ENCODE measurements at regions not wholly inside any gene's neighbourhood (a gene's known extent, or its start where the extent isn't known, plus 50 kb on each side); places are given as distances from the start of the nearest gene placed in this dataset.

DNA sequence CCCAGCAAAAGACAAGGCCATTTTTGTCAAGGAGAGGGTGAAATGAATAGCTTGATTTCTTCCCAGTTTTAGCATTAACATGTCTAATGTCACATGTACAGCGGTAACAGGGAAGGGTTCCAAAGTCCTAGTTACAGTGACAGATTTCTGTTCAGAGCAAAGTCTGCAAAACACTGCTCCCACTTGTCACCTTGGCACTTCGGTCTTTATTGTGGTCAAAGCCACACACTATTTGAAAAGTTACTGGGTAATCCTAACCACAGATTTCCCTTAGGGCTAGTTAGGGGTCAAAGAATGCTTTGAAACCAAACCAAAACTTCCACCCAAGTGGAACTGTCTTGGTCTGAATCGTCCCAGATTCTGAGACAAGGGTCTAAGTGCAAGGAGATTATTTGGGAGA lies 455.6 kb downstream of the HS3ST3B1 start:
- peak; percentile 2 for DNase-seq (ENCODE audit: low read depth, low spot score)
- H3K4me3 ChIP-seq (ENCODE audit: low read length): no peak overlapping the region

DNA sequence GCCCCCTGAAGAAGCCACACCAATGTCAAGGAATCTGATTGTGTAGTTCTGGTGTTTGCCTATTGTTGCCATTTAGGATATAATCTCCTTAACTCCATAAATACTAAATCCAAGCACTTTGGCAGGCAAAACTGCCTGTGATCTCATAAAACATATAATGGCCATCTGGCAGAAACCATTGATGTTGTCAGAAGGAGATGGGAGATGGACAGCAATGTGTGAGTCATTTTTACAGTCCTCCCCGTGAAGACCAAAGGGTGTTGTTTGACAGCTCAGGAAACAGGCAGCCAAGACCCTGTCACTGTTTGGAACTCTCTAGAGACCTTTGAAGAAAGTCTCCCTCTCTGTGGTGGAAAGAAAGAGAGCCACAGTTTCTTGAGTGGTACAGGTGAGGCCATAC lies 454.1 kb downstream of the HS3ST3B1 start:
- no peak overlapping the region for H3K4me3 ChIP-seq (ENCODE audit: low read length)
- no peak for DNase-seq (ENCODE audit: low read depth, low spot score)

DNA sequence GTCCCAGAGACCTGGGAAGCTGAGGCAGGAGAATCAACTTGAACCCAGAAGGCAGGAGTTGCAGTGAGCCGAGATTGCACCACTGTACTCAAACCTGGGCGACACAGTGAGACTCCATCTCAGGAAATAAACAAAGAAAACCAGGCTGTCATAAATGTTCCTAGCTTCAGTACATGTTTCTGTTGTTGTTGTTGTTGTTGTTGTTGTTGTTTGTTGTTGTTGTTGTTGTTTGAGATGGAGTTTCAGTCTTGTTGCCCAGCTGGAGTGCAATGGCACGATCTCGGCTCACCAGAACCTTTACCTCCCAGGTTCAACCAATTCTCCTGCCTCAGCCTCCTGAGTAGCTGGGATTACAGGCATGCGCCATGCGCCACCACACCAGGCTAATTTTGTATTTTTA lies 452.5 kb downstream of the HS3ST3B1 start:
- no peak overlapping the region for H3K4me3 ChIP-seq (ENCODE audit: low read length)
- DNase-seq (ENCODE audit: low read depth, low spot score): no peak

DNA sequence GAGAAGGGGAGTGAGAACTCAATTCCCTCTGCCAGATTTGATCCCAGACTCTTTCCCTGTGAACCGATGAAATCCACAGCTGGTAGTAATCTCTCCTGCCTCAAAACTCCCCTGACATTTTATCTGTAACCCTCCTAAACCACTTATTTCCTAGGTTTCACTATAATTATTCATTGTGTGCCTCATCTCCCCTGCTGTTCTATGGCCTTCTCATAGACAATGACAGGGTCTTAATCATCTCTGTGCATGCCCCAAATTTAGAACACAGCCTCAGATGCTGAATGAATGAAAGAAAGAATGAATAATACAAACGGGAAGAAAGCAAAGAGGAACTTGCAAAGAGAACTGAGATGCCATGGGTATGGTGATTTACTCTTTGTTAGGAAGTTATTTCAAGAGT lies 451.1 kb downstream of the HS3ST3B1 start:
- no peak overlapping the region for H3K4me3 ChIP-seq (ENCODE audit: low read length)
- no peak for DNase-seq (ENCODE audit: low read depth, low spot score)

DNA sequence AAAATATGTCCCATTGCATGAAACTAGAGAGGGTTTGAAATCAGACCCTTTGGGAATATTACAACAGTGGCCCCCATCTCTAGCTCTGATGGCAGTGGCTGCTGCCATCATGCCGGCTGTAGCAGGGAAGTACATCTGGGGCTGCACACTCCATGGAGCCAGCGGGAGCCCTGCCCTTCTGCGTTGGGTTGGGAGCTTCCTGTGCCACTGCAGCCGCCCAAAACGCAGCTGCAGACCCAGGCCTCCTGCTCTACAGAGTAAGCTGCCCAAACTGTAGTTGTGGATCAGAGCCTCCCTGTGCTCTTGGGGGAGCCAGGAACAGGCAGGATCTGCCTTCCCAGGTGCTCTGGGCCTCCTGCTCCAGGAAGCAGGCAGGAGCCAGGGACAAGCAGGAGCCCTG lies 450.0 kb downstream of the HS3ST3B1 start:
- DNase-seq (ENCODE audit: low read depth, low spot score): no peak
- no peak overlapping the region for H3K4me3 ChIP-seq (ENCODE audit: low read length)

DNA sequence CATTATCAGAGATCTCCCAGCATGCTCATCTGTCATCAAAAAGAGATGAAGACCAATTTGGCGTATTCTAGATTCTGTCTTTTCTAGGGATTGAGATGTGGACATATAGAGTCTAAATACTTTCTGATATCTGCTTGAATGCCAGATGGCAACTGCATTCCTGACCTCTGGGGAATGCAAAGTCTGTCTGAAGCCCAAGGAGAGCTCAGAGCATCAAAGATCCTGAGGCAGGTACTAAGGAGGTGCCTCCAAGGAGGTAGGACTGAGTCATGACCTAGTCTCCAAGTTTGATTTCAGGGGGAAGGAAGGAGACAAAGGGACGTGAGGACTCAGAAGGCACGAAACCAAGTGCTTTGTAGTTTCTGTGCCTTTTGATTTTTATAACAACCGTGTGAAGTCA lies 448.4 kb downstream of the HS3ST3B1 start:
- H3K4me3 ChIP-seq (ENCODE audit: low read length): no peak overlapping the region
- no peak for DNase-seq (ENCODE audit: low read depth, low spot score)

DNA sequence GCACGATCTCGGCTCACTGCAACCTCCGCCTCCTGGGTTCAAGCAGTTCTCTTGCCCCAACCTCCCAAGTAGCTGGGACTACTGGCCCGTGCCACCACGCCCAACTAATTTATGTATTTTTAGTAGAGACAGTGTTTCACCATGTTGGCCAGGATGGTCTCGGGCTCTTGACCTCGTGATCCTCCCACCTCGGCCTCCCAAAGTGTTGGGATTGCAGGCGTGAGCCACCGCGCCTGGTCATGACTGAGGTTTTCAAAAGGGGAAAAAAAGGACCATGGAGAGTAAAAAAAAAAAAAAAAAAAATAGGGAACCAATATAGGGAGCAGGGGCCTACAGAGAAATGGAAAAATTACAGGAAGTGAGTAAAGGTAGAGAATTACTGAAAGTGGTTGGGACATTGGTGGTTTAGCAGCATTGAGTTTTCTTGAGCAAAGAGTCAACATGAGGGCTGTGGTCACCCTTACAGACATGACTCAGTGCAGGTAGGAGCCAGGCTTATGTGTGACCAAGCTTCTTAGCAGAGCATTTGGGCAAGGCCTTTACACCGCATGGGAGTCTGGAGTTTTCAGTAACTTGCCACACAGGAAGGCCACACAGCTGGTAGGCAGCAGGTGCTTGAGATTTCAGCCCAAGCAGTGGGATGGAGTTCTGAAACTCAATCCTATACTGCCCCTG lies 447.3 kb downstream of the HS3ST3B1 start:
- no peak overlapping the region for H3K4me3 ChIP-seq (ENCODE audit: low read length)

DNA sequence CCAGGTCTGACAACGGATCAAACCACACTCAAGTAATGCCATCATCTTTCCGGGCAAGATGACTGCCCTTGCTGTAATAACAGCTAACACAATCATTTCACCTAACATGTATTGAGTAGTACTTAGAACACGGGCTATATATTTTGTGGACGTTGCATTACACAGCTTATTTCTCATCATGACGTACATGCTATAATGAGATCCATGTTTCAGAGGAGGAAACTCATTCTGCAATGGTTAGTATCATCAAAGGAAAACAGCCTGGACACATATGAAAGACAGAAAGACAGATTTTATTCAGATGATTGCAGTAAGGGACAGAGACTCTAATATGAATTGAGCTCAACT lies 446.7 kb downstream of the HS3ST3B1 start:
- H3K4me3 ChIP-seq (ENCODE audit: low read length): no peak overlapping the region
- no peak for DNase-seq (ENCODE audit: low read depth, low spot score)

More for the DNA sequence above, 447.3 kb downstream of the HS3ST3B1 start:
- peak; percentile 8 for DNase-seq (ENCODE audit: low read depth, low spot score)

DNA sequence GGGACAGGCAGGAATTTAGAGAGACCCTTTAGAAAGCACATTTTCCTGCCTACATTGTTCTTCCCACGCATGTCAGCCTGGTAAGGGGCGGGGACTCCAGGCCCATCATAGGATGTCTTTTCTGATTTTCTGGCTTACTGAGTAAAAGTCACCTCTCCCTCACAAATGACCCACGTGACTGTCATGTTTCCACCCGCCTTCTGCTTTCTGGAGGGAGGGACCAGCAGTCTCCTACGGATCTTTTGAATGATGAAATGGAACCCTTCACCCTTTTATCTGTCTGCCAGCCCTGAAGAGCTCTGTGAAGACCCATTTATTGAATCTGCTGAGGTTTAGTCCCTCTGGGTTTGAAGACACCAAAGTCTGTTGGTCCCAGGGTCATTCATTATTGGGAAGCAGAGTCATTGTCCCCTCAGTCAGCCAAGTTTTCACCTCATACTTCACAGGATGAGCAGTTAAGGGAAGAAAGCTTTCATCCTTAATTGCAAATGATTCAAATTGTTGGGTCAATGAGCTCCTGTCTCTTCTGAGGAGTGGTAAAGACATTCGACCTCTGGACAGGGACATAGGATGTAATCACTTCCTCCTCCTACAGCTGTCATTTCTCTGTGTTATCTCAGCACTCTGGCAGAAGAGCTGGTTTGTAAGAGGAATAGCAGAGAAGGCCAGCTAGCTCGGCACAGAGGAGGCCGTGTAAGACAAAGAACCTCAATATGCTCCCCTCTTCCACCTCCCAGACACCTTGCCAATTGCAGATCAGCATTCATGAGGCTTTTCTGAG lies 446.1 kb downstream of the HS3ST3B1 start:
- H3K4me3 ChIP-seq (ENCODE audit: low read length): no peak overlapping the region
- DNase-seq (ENCODE audit: low read depth, low spot score): no peak

DNA sequence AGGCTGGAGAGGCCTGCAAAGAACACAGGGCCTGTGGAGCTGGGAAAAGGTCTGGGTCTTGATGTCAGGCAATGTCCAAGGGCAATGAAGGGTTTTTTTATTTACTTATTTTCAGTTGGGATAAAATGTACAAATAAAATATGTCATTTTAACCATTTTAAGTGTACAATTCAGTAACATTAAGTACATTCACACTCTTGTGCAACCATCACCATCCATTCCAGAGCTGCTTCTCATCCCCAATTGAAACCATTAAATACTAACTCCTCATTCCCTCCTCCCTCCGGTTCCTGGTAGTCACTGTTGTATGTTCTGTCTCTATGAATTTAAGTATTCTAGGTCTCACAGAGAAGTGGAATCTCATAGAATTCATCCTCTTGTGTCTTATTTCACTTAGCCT lies 444.7 kb downstream of the HS3ST3B1 start:
- no peak for DNase-seq (ENCODE audit: low read depth, low spot score)
- no peak overlapping the region for H3K4me3 ChIP-seq (ENCODE audit: low read length)

DNA sequence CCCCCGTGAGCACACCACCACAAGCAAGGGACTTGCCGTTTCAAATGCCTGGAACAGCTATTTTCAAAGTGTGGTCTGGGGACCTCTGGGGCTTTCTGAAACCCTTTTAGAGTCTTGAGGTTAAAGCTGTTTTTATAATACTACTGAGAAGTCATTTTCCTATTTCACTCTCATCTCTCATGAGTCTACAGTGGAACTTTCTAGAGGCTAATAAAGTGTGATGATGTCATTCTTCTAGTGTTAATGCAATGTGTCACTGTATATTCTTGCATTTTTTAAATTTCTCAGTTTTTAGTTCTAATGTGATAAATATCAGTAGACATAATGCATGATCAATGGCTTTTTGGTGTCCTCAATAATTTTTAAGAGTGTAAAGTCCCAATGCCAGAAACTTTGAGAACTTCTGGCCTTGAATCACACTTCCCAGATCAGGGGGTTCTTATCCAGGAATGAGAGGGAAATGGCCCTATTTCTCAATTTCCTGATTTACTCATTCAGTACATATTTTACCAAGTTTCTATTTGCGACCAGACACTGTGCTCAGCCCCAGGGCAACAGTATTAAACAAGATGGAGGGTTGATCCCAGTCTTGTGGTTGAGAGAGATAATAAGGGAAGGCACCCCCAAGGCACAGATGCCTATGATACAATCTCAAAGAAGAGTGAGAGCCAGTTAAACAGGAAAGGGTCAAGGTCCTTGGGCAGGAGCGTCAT lies 444.0 kb downstream of the HS3ST3B1 start:
- no peak for DNase-seq (ENCODE audit: low read depth, low spot score)

DNA sequence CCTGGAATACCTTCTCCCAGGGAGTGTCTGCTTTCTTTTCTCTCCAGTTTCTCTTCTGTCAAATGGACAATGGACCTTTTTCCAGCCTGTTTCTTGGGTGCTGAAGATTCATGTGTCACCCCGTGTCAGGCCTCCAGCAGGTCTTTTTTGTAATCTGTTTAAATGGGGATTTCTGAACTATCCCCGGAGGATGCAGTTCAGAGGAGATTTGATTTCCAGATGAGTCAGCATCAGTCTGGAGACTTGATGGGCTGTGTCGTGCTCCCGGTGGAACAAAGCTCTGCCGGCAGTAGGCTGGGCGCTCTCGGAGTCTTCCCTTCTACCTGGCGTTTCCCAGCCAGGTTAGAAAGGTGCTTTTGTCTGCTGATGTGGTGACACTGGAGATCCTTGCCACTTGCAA lies 440.6 kb downstream of the HS3ST3B1 start:
- H3K4me3 ChIP-seq (ENCODE audit: low read length): no peak overlapping the region
- no peak for DNase-seq (ENCODE audit: low read depth, low spot score)

More for the DNA sequence above, 444.0 kb downstream of the HS3ST3B1 start:
- no peak overlapping the region for H3K4me3 ChIP-seq (ENCODE audit: low read length)

DNA sequence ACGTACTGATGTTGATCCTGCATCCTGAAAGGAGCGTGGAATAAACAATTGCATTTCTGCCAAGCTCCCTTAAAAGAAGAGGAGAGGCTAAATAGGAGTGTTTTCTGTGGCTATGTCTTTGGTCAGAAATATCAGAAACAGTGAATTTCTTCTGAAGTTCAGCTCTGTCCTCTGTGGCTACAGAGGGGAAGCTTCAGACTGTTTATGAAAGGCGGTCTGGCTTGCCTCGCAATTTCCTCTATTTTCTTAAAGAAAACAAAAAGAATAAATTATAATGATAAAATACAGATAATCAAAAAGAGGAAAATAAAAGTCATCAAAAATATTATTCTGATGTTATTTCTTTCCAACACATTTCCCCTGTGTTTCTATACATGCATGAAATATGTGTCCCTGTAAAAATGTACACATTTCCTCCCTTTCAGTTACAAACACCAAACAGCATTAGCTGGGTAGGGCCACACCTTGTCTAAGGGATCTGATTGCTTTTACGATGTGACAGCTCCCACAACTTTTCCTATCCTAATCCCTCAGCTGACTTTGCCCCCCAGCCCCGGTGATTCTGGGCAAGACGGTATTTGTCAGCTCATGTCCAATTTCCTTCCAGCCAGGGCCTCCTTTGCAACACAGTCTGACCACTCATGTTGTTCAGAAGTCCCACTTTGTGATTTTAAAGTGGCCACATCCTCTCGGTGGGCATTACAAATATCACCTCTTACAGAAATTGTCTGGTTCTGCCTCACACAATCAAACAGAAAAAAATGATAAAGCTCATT lies 439.0 kb downstream of the HS3ST3B1 start:
- H3K4me3 ChIP-seq (ENCODE audit: low read length): no peak overlapping the region
- DNase-seq (ENCODE audit: low read depth, low spot score): no peak

DNA sequence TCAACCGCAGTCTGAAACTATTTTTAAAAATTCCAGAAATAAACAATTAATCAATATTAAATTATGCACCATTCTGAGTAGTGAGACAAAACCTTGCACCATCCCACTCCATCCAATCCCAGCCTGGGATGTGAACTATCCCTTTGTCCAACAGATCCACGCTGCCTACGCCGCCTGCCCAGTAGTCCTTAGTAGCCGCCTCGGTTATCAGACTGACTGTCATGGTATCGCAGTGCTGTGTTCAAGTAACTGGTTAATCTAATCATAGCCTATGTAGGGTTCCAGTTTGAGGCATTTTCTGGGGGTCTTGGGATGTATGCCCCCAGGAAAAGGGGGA lies 437.7 kb downstream of the HS3ST3B1 start:
- DNase-seq (ENCODE audit: low read depth, low spot score): no peak
- H3K4me3 ChIP-seq (ENCODE audit: low read length): no peak overlapping the region

DNA sequence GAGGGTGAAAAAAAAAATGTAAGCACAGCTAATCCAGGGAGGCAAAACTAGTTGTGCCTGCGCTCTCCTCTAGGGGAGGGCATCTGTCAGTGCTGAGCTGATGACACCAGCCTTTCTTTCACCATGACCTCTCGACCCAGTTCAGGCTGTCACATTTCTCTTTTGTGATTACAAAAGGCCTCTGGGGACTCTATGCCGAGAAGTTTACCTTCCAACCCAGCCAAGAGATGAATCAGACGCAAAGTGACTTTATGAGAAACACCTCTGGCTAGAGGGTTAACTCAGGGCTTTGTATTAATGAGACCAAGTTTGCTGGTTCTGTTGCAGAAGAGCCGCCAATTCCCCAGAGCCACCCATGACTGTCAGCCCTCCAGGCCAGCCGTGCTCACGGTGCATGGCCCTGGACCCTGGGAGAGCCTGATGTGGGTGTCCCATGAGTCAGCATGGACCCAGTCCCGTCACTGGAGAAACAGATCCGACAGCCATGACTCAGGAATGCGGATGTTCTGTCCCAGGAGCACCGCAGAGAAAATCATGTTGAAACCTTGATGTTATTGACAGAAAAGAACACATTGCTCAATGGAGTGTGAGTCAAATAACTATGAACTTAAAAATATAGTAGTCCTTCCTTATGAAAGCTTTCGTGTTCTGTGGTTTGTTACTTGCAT lies 437.2 kb downstream of the HS3ST3B1 start:
- no peak overlapping the region for H3K4me3 ChIP-seq (ENCODE audit: low read length)
- DNase-seq (ENCODE audit: low read depth, low spot score): no peak

DNA sequence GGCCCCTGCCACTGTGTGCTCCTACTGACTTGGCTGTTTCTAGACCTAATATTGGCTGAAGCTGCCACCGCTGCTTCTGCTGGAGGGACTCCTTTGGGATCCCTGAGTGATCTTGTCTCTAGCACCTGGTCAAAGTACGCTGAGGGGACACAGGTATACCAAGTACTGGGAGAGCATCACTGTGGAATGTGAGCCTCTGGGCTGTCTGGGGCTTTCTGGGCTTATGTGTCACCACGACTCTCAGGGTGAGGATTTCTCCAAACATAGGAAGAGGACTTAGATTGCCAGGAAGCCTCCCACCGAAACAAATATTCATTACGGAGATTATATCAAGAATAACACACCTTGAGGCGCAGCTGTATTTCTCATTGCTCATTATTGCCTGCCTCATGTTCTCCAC lies 435.8 kb downstream of the HS3ST3B1 start:
- no peak for DNase-seq (ENCODE audit: low read depth, low spot score)
- no peak overlapping the region for H3K4me3 ChIP-seq (ENCODE audit: low read length)

DNA sequence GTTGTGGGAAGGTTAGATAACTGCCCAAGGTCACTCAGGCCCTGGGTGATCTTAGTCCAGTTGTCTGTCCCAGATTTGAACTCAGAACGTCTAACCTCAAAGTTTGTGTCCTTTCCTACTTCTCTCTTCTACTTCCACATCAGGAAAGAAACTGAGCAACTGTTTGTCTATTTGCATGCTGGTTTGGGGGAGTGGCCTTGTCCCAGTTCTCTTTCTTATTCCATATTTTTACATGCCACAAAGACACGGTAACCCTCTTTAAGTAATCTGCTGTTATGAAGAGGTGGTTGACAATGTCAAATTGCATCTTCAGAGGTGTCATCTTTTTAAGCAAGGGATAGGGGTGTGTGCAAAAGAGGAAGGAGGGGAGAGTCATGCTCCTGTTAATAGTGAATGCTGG lies 432.5 kb downstream of the HS3ST3B1 start:
- H3K4me3 ChIP-seq (ENCODE audit: low read length): no peak overlapping the region
- no peak for DNase-seq (ENCODE audit: low read depth, low spot score)

DNA sequence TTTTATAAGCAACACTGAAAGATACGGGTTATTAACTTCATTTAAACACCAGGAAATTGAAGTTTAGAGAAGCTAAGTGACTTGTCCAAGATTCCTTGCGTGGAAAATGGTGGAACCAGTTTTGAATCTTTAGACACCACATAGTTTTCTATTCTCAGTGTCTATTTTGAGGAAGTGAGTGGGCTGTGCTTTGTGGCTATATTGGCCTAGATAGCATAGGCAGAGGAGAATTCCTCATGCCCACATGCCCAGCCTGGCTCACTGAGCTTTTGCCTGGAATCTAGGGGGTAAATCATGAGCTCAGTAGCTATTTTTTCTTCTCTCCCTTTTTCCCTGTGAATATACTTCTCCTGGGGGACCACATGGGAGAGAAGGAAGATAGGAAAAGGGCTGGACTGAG lies 431.3 kb downstream of the HS3ST3B1 start:
- no peak for DNase-seq (ENCODE audit: low read depth, low spot score)

DNA sequence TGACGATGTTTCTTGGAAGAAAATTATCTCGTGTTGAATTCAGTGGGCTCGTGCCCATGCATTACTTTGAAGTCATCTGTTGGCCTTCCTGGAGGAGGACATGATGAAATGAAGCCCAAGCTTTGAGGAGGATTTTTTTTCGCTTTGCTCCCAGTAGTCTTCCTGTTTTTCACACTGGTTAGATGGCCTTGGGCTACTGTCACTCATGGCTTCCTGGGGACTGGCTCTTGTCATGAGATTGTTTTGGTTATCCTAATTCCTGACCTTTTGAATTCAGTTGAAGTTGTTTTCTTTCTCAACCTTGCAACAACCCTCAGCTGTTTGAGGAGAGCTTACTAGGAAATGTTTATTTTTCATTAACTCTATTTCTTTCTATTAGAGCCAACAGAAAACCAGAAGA lies 430.7 kb downstream of the HS3ST3B1 start:
- no peak overlapping the region for H3K4me3 ChIP-seq (ENCODE audit: low read length)
- DNase-seq (ENCODE audit: low read depth, low spot score): no peak

More for the DNA sequence above, 431.3 kb downstream of the HS3ST3B1 start:
- no peak overlapping the region for H3K4me3 ChIP-seq (ENCODE audit: low read length)
